ENCODE measurements at regions not wholly inside any gene's neighbourhood (a gene's known extent, or its start where the extent isn't known, plus 50 kb on each side); places are given as distances from the start of the nearest gene placed in this dataset.

DNA sequence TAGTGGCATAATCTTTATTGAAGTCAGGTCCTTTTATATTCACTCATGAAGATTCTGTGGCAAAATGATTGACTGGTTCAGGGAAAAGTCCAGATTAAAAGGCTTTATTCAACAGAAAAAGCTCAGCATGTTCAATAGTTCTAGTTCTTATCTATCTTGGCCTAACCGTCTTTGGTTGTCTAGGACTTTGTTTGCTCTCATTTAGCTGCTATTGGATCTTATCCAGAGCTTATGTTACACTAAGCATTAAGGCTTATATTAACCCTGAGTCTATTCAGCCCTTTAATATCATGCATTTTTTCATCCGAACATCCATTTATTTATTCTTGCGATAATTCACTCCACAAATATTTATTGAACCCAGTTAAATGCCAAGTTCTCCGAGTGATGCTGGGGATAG, 601.0 kb upstream of the SGO1 start:
- intact Hi-C loops (cut with micrococcal nuclease; ENCODE audit: unreplicated experiment) (no loop called here), in situ Hi-C loops (cut with MboI) (no loop called here)
- no peak for FAIRE-seq
- H3K4me2 ChIP-seq (ENCODE audit: control insufficient read depth, insufficient read depth) = no peak overlapping the region
- POLR2A ChIA-PET = no interaction called here
- ATAC-seq = no peak
- no peak overlapping the region for H3K27ac ChIP-seq (ENCODE audit: control insufficient read depth, insufficient read depth)
- no peak overlapping the region for H3K4me3 ChIP-seq
- no peaks in the 10 kb centered on the region for H4K20me1 ChIP-seq (ENCODE audit: control insufficient read depth, insufficient read depth)
- no peaks in the 10 kb centered on the region for H3K27me3 ChIP-seq (replicated peaks in 1 of 2; ENCODE audit: control insufficient read depth in 2 of 2, insufficient read depth in 2 of 2, low read length in 1 of 2)
- RAD21 ChIA-PET (ENCODE audit: unreplicated experiment) = no interaction called here
- no peak for DNase-seq (ENCODE audit: low read depth, low spot score)
- 48% methylated on average over 4 of the region's 4 CpGs for WGBS (ENCODE audit: insufficient coverage, insufficient replicate concordance, low lambda C conversion rate, missing lambda C conversion rate)
- no peak overlapping the region for H2AFZ ChIP-seq (ENCODE audit: control insufficient read depth, low read depth, low read length)
- CTCF ChIA-PET = no interaction called here
- BruUV-seq (replicated peaks) = no TSS peak
- no peaks in the 10 kb centered on the region for H3K36me3 ChIP-seq (ENCODE audit: control insufficient read depth in 2 of 2, insufficient read depth in 2 of 2, low read length in 1 of 2)
- H3K9ac ChIP-seq (ENCODE audit: control insufficient read depth, insufficient read depth, low read length) = no peak overlapping the region
- TF ChIP-seq JUNB (IDR thresholded peaks at IDR 0.05) = no peak
- TF ChIP-seq EGR1 (IDR thresholded peaks at IDR 0.05; ENCODE audit: borderline replicate concordance in 1 of 2, low read depth in 2 of 2, low read length in 2 of 2) = no peak
- no peaks in the 10 kb centered on the region for H3K9me3 ChIP-seq (replicated peaks; ENCODE audit: control insufficient read depth, insufficient read depth, low read length)
- no peaks in the 10 kb centered on the region for H3K4me1 ChIP-seq (ENCODE audit: control insufficient read depth, insufficient read depth, low read length)
- no peaks in the 10 kb centered on the region for H3K79me2 ChIP-seq (ENCODE audit: control insufficient read depth, insufficient read depth, low read length)
- SMC1A ChIA-PET (ENCODE audit: uncharacterized antibody, unreplicated experiment) = no interaction called here

DNA sequence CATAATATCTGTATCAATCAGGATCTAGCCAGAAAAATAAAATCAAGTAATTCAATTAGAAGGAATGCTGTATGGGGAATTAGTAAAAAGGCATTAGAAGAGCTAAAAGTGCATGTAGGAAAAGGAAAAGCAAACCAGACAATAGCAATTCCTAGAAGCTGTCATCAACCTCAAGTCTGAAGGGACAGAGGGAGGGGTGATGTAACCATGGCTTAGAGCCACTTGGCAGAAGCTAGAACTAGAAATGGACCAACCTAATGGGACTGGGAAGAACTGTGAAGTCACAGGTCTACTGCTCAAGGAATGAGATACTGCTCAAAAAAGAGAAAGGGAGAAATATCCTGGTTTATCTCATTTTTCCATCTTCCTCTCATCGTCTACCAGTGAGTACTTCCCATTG, 590.7 kb upstream of the SGO1 start:
- SMC1A ChIA-PET (ENCODE audit: uncharacterized antibody, unreplicated experiment) = no interaction called here
- CTCF ChIA-PET = interaction anchor here (0.8 kb wide), 1 partner anchor 19 kb away, joined by 3 read pairs; no protein-coding TSS in a partner anchor

More for the DNA sequence above, 590.7 kb upstream of the SGO1 start:
- no peaks in the 10 kb centered on the region for H4K20me1 ChIP-seq (ENCODE audit: control insufficient read depth, insufficient read depth)
- no peak overlapping the region for H3K27ac ChIP-seq (ENCODE audit: control insufficient read depth, insufficient read depth)
- RAD21 ChIA-PET (ENCODE audit: unreplicated experiment) = no interaction called here
- no peaks in the 10 kb centered on the region for H3K4me1 ChIP-seq (ENCODE audit: control insufficient read depth, insufficient read depth, low read length)
- 0% methylated on average over 1 of the region's 1 CpG for WGBS (ENCODE audit: insufficient coverage, insufficient replicate concordance, low lambda C conversion rate, missing lambda C conversion rate)
- POLR2A ChIA-PET = no interaction called here
- TF ChIP-seq TARDBP (IDR thresholded peaks at IDR 0.05; ENCODE audit: borderline replicate concordance) (no peak), BCL3 (IDR thresholded peaks at IDR 0.05; ENCODE audit: borderline replicate concordance, insufficient read depth, low read depth, low read length, poor library complexity, severe bottlenecking) (no peak), NR2F1 (conservative IDR thresholded peaks at IDR 0.05) (no peak), RAD21 (IDR thresholded peaks at IDR 0.05; ENCODE audit: insufficient read depth, low read depth, low read length) (no peak), SMARCA5 (IDR thresholded peaks at IDR 0.05) (no peak), ZNF274 (IDR thresholded peaks at IDR 0.05; ENCODE audit: insufficient read depth, insufficient read length) (no peak), JUNB (IDR thresholded peaks at IDR 0.05) (no peak), SPI1 (IDR thresholded peaks at IDR 0.05; ENCODE audit: borderline replicate concordance, insufficient read depth, low read depth, low read length) (no peak), ZNF207 (IDR thresholded peaks at IDR 0.05; ENCODE audit: borderline replicate concordance) (no peak), MYC (IDR thresholded peaks at IDR 0.05; ENCODE audit: insufficient read depth, insufficient read length, insufficient replicate concordance, low read length, severe bottlenecking) (no peak)
- TF ChIP-seq, protein P1, sequence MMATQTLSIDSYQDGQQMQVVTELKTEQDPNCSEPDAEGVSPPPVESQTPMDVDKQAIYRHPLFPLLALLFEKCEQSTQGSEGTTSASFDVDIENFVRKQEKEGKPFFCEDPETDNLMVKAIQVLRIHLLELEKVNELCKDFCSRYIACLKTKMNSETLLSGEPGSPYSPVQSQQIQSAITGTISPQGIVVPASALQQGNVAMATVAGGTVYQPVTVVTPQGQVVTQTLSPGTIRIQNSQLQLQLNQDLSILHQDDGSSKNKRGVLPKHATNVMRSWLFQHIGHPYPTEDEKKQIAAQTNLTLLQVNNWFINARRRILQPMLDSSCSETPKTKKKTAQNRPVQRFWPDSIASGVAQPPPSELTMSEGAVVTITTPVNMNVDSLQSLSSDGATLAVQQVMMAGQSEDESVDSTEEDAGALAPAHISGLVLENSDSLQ (IDR thresholded peaks at IDR 0.05) = no peak
- TF ChIP-seq, protein P2, sequence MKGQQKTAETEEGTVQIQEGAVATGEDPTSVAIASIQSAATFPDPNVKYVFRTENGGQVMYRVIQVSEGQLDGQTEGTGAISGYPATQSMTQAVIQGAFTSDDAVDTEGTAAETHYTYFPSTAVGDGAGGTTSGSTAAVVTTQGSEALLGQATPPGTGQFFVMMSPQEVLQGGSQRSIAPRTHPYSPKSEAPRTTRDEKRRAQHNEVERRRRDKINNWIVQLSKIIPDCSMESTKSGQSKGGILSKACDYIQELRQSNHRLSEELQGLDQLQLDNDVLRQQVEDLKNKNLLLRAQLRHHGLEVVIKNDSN (IDR thresholded peaks at IDR 0.05; ENCODE audit: borderline replicate concordance, extremely low read length, insufficient read depth, low read depth, low read length) = no peak
- H3K27me3 ChIP-seq (replicated peaks in 1 of 2; ENCODE audit: control insufficient read depth in 2 of 2, insufficient read depth in 2 of 2, low read length in 1 of 2) = no peaks in the 10 kb centered on the region
- BruUV-seq (replicated peaks) = no TSS peak
- H3K4me3 ChIP-seq = no peak overlapping the region
- FAIRE-seq (no peak), ATAC-seq (no peak), DNase-seq (ENCODE audit: low read depth, low spot score) (no peak)
- no peaks in the 10 kb centered on the region for H3K9me3 ChIP-seq (replicated peaks; ENCODE audit: control insufficient read depth, insufficient read depth, low read length)
- no peak overlapping the region for H2AFZ ChIP-seq (ENCODE audit: control insufficient read depth, low read depth, low read length)
- no peaks in the 10 kb centered on the region for H3K36me3 ChIP-seq (ENCODE audit: control insufficient read depth in 2 of 2, insufficient read depth in 2 of 2, low read length in 1 of 2)
- H3K79me2 ChIP-seq (ENCODE audit: control insufficient read depth, insufficient read depth, low read length) = no peaks in the 10 kb centered on the region
- H3K4me2 ChIP-seq (ENCODE audit: control insufficient read depth, insufficient read depth) = no peak overlapping the region
- H3K9ac ChIP-seq (ENCODE audit: control insufficient read depth, insufficient read depth, low read length) = no peak overlapping the region
- in situ Hi-C loops (cut with MboI) = no loop called here
- intact Hi-C loops (cut with micrococcal nuclease; ENCODE audit: unreplicated experiment) = no loop called here
